COLO668 (cell line): ENCODE measurements at regions not wholly inside any gene's neighbourhood (a gene's known extent, or its start where the extent isn't known, plus 50 kb on each side); places are given as distances from the start of the nearest gene placed in this dataset.
"Not testable (repeated sequence)": the region's sequence is repeated elsewhere in the genome, so short reads cannot be mapped to it uniquely, and the experiment has no call there.

Experiments
- DNase-seq: peaks from one replicate; lab custom pipeline; 2025; ENCODE audit not compliant: unreplicated experiment; lab: John Stamatoyannopoulos, UW

DNA sequence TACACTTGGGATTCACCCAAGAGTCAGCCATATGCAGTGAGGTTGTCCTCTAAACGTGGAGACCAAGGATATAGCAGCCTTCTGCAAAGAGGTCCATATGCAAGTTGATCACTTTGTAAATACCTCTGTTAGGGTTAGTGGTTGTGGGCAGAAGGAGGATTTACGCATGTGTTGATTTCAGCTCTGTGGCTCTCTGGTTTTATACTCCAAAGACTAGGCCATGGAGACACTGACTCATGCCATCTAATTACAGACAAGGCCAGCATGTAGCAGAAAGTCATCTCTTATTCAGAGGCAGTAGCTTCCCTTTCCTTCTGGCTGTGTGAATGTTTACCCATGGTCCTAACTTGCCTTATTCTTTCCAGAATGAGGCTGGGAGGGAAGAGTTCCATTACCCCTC lies 140.9 kb upstream of the GOLGA6L4 start:
- not testable (repeated sequence) for DNase-seq

GRCh38 chr15:84097053-84097452 lies 138.5 kb upstream of the GOLGA6L4 start:
- DNase-seq, result not testable (repeated sequence)

DNA sequence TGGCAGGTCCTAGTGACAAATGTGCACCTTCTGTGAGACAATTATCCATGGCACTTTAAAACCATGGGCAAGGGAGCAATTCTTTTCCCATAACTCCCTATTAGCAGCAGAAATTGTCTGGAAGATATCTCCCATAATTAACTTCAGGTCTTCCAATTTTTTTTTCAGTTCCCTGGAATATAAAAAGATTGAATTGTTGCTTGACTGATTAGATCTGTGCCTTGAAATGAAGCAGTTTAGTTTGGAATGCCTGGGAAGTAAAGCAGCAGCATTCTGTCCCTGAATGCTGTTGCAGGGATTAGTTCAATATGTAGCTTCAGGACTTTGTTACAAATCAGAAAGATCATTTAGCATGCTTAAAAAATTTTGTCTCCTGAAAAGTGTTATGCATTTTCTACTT lies 137.0 kb upstream of the GOLGA6L4 start:
- DNase-seq, result no peak

DNA sequence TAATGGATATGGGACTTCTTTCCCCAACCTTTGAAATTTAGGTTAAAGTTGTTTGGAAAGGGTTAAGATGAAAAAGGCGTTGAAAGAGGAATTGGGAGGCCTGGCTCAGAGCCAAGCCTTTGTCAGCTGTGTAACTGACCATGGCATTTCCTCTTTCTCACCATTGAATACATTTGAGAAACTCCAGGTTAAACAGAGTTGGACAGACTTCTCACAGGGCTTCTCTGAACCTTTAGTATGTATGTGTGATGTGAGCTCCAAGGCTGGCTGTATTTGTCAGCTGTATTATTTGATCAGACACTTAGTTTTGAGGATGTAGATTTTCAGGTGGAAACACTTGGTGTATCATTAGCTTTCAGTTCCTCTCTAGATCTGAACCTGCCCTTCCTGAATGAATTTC lies 136.4 kb upstream of the GOLGA6L4 start:
- DNase-seq, result peak; percentile 10

GRCh38 chr15:84103345-84103744 lies 132.2 kb upstream of the GOLGA6L4 start:
- no peak for DNase-seq

DNA sequence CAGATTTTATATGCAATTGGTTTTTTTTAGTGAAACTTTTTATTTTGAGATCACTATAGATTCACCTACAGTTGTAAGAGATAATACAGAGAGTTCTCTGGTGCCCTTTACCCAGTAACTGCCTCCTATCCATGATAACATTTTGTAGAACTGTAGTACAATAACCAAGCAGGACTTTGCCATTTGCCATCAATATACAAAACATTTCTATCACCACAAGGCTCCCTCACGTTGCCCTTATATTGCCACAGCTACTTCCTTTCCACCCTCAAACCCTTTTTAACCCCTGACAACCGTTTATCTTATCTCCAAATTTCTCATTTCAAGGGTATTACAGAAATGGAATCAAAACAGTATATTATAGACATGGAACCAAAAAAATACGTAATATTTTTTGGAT lies 130.7 kb upstream of the GOLGA6L4 start:
- DNase-seq, result no peak

DNA sequence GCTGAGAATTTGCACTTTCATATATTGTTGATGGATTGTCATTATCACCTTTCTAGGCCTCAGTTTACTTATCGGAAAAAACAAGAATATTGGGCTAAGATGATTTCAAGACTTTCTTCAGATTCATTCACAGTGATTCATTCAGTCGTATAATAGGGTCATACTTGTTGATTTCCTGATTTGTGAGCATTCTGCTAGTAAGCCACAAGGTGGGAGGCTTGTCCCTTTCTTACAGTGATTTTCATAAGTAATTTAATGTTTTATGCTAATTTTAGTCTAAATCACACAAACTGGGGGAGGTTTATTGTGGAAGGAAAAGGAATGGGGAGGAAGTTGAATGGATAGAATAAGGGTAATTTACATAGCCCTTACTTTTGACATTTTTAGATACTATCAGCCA lies 126.8 kb upstream of the GOLGA6L4 start:
- DNase-seq, result no peak

DNA sequence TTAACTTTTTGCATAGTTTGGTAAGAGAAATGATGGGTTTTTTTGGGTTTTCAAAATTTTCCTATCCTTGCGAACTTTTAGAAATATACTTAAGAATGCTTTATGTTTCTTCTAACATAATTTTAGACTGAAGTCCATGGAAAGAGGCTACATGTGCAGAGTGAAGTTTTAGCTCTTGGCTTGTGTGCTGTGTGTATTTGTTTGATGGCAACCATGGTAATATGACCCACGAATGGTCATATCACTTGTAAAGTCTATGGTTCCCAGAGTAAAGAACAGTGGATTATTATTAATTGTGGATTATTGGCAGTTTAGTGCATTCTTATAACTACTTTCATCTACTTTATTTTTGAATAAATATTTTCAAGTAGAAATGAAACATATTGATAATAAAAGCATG lies 124.0 kb upstream of the GOLGA6L4 start:
- no peak for DNase-seq

DNA sequence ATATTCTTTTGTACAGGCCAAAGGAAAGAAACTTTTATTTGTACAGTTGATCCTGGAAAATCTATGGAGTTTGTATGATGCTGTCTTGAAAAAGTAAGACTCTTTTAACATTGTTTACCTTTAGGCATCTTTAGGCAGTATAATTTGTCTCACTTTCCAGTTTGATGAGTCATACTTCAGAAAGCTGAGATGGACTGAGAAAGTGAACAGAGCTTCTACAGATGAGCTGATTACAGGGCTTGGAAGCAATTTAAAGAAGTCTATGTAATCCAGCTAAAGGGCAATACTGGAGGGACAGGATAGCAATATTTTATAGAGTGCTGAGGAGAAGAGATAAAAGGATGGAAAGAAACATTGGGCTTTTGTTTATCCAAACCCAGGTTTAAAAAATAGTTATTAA lies 123.5 kb upstream of the GOLGA6L4 start:
- DNase-seq, result no peak

- no peak for DNase-seq
Measured at GRCh38 chr15:84113919-84114318, 121.7 kb upstream of the GOLGA6L4 start.

DNA sequence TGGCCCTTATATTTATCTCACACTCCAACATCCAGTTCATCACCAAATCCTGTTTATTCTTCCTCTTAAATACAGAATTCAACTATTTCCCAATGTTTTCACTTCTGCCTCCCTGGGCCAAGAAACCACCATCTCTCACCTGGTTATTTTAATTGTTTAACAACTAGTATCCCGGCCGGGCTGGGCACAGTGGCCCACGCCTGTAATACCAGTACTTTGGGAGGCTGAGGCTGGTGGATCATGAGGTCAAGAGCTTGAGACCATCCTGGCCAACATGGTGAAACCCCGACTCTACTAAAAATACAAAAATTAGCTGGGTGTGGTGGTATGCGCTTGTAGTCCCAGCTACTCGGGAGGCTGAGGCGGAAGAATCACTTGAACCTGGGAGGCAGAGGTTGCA lies 120.9 kb upstream of the GOLGA6L4 start:
- not testable (repeated sequence) for DNase-seq

DNA sequence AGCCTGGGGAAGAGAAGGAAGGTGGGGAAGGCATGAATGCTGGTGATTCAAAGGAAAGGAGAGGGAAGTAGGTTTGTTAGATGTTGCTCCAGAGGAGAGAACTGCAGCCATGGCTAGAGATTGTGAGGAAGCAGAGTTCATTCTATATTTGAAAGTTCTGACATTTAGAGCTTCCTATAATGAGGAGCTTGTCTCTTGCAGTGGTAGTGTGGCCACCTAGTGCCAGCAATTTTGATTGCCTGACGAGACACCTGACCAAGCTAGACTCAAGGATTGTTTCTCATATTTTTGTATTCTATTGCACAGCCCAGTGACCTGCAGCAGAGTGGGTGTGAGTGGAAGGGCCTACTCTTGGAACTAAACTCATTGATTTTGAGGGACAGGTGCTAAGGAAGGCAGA lies 116.2 kb upstream of the GOLGA6L4 start:
- DNase-seq, result not testable (repeated sequence)

DNA sequence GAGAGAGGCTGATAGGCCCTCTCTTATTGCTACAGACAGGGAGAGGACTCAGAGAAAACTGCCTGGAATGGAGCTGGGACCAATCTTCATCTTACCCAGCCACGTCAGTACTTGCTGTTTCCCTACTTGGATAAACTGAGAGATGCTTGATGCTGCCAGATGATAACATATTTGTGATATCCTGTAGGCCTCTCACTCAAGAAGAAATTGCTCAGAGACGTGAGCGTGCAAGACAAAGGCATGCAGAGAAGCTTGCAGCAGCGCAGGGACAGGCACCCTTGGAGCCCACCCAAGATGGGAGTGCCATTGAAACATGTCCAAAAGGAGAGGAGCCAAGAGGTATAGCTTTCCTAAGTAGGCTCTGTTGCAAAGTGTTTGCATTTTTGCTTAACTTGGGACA lies 114.7 kb upstream of the GOLGA6L4 start:
- not testable (repeated sequence) for DNase-seq

- not testable (repeated sequence) for DNase-seq
Measured at GRCh38 chr15:84128706-84129105, 106.9 kb upstream of the GOLGA6L4 start.

- DNase-seq, result not testable (repeated sequence)
Measured at GRCh38 chr15:84130098-84130831, 105.3 kb upstream of the GOLGA6L4 start.

DNA sequence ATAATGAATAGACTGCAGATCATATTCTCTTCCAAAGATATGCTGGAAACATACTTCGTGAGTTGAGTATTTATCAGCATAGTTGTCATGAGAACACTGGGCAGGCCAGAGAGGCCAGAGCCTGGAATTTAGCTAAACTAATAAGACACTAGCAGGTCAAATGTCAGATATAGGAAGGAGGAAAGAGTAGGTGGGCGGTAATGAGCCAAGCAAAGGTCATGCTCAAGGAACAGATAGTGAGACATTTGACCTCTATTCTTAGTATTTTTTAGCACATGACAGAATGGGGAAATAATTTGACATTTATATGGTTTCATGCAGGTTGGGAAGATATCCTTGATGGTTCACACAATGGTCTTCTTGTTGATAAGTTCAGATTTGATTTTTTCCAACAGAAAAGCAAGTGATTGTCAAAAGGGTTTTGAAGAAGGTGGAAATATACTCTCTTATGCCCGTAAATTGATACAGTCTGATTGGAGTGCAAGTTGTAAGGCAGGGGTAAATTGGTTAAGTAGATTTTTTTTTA lies 99.6 kb upstream of the GOLGA6L4 start:
- not testable (repeated sequence) for DNase-seq

DNA sequence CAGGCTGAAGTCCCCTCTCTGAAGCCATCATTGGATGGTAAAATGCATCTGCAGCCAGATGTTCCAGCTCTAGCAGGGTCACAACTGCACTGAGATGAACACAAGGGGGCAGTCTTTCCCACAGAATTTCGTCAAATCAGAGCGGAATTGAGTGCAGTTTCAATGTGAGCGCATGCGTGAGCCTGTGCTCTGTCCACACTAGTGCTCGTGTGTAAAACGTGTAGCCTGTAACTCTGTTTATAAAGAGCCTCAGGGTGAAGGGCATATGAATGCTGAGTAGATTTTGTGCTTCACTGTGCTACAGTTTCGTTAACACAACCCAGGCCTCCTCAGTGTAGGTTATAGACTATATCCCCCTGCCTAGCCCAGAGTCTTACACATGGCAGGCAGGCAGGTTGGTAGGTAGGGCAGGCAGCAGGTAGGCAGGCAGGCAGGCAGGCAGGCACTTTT lies 92.7 kb upstream of the GOLGA6L4 start:
- DNase-seq, result peak; percentile 24

- DNase-seq, result no peak
Measured at GRCh38 chr15:84143753-84144314, 91.7 kb upstream of the GOLGA6L4 start.

DNA sequence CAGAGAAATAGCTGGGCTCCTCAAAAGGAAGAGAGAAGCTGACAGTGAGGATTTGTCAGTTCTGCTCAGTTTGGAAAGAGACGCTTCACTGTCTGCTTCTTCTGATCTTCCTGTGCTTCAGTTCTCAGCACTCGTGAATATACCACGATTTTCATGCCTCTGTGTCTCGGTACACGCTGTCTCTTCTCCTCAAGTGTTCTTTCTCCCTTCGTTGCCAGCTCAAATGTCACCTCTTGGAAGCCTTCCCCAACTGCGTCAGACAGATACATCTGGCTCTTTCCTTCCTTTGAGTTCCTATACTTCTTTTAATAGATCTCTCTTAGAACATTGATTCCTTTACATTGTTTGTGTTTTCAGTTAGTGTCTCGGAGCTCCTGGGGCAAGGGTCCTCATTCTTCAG lies 90.6 kb upstream of the GOLGA6L4 start:
- not testable (repeated sequence) for DNase-seq

DNA sequence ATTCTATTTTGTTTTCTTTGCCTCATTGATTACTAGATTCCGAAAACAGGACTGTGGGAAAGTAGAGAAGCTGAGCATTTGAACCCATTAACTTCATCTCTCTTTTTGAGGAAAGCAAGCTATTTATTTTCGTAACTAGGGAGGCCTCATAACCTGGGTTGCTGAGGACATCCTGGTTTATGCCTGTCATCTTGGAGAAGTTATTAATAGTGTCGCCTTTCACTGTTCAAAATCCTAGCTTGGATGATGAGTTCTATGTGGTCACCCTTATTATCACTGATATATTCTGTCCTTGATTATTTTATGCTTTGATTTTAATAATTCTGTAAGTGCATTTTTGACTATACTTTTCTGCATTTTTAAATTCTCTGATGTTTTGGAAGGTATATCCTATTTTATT lies 89.3 kb upstream of the GOLGA6L4 start:
- DNase-seq, result not testable (repeated sequence)

DNA sequence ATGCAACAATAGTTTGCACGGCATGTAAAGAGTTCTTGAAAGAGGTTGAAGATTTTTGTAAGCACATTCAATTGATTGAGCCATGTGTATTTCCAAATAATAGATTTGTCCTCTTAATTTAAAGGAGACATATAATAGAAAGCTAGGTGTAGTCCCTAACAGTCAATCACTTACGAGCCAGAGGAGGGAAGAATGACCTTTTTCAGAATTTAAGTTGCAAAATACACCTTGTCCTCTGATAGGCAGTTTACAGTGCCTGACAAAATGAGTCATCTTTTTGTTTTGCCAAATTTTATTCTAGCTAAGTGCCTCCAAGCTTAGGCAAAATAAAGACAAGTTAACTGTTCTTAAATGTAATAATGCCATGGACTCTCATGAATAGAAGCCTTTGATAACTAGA lies 88.3 kb upstream of the GOLGA6L4 start:
- not testable (repeated sequence) for DNase-seq

DNA sequence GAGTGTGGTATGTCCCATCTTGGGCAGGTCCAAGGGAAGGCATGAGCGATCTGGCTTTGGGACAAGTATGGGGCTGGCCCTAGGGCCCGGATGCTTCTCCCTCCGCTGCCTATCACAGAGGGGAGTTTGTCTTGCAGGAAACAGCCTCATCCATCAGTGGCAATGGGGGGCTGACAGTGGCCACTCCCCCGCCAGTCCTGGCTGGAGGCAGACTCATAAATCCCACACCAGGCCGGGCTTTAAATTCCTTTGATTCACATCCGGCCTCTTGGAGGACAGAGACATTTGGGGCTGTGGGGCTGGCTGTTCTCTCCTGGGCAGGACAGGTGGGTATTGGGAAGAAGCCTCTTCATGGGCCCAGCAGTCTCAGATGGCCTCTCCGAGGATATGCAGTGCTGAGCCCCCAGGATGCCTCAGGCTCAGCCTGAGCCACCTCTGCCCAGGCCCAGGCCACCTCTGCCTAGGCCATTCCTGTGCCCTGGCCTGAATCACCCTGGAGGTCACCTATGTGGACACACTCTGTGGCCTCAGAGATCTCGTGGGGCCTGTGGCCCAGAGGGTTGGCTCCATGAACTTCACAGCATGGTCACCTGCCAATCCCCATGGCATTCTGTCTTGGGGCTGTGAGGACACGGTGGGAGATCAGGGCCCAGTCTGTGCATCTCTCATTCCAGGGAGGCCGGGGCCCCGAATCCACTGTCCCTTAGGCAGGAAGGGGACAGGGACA lies 84.2 kb upstream of the GOLGA6L4 start:
- no peak for DNase-seq
